ENCODE measurements at regions not wholly inside any gene's neighbourhood (a gene's known extent, or its start where the extent isn't known, plus 50 kb on each side); places are given as distances from the start of the nearest gene placed in this dataset.

- H2AFZ ChIP-seq: no peak overlapping the region
- no peaks in the 10 kb centered on the region for H4K20me1 ChIP-seq (ENCODE audit: insufficient read depth, poor library complexity, severe bottlenecking)
- H3K9me2 ChIP-seq (replicated peaks; ENCODE audit: insufficient read depth): no peaks in the 10 kb centered on the region
- H3K79me2 ChIP-seq: no peaks in the 10 kb centered on the region
- peaks cover 2% of the 10 kb centered on the region for H3K27me3 ChIP-seq
- H3K4me3 ChIP-seq: no peak overlapping the region
- peaks cover 9% of the 10 kb centered on the region for H3K4me1 ChIP-seq (ENCODE audit: insufficient read depth)
- no peak for DNase-seq (ENCODE audit: low spot score)
- H3K36me3 ChIP-seq (replicated peaks; ENCODE audit: insufficient read depth, low read depth): no peaks in the 10 kb centered on the region
- H3K9me3 ChIP-seq (ENCODE audit: low read depth): no peaks in the 10 kb centered on the region
- no peak for TF ChIP-seq CTCF (IDR thresholded peaks at IDR 0.05; ENCODE audit: poor library complexity)
- no peak for TF ChIP-seq EZH2 (IDR thresholded peaks at IDR 0.05; ENCODE audit: borderline replicate concordance)
- TF ChIP-seq EZH2phosphoT487 (IDR thresholded peaks at IDR 0.05; ENCODE audit: low read depth, severe bottlenecking, unreplicated experiment): no peak
- WGBS (ENCODE audit: low lambda C conversion rate, missing lambda C conversion rate): 80% methylated on average over 4 of the region's 4 CpGs
- no peak overlapping the region for H3K4me2 ChIP-seq
- no peak overlapping the region for H3K27ac ChIP-seq
These were observed 51.9 kb downstream of the SYNE3 start for GRCh38 chr14:95464514-95464913.

- Histone ChIP-seq H3K27ac (no peak overlapping the region), H3K4me2 (no peak overlapping the region), H4K20me1 (ENCODE audit: insufficient read depth, poor library complexity, severe bottlenecking) (no peaks in the 10 kb centered on the region), H3K4me1 (ENCODE audit: insufficient read depth) (peaks cover 6% of the 10 kb centered on the region), H2AFZ (no peak overlapping the region), H3K9me2 (replicated peaks; ENCODE audit: insufficient read depth) (no peaks in the 10 kb centered on the region), H3K27me3 (peaks cover 2% of the 10 kb centered on the region), H3K9me3 (ENCODE audit: low read depth) (no peaks in the 10 kb centered on the region), H3K79me2 (no peaks in the 10 kb centered on the region), H3K4me3 (no peak overlapping the region), H3K36me3 (replicated peaks; ENCODE audit: insufficient read depth, low read depth) (no peaks in the 10 kb centered on the region)
- WGBS (ENCODE audit: low lambda C conversion rate, missing lambda C conversion rate): 87% methylated on average over 6 of the region's 6 CpGs
- DNase-seq (ENCODE audit: low spot score): no peak
- no peak for TF ChIP-seq EZH2phosphoT487 (IDR thresholded peaks at IDR 0.05; ENCODE audit: low read depth, severe bottlenecking, unreplicated experiment)
- TF ChIP-seq EZH2 (IDR thresholded peaks at IDR 0.05; ENCODE audit: borderline replicate concordance): no peak
- no peak for TF ChIP-seq CTCF (IDR thresholded peaks at IDR 0.05; ENCODE audit: poor library complexity)
These were observed 52.3 kb downstream of the SYNE3 start for GRCh38 chr14:95464103-95464502.

- 83% methylated on average over 9 of the region's 9 CpGs for WGBS (ENCODE audit: low lambda C conversion rate, missing lambda C conversion rate)
- Histone ChIP-seq H3K4me2 (no peak overlapping the region), H3K27ac (no peak overlapping the region), H3K4me3 (no peak overlapping the region), H4K20me1 (ENCODE audit: insufficient read depth, poor library complexity, severe bottlenecking) (no peaks in the 10 kb centered on the region), H3K27me3 (peaks cover 2% of the 10 kb centered on the region), H3K9me2 (replicated peaks; ENCODE audit: insufficient read depth) (no peaks in the 10 kb centered on the region), H3K36me3 (replicated peaks; ENCODE audit: insufficient read depth, low read depth) (no peaks in the 10 kb centered on the region), H3K4me1 (ENCODE audit: insufficient read depth) (peaks cover 2% of the 10 kb centered on the region), H3K79me2 (no peaks in the 10 kb centered on the region), H2AFZ (no peak overlapping the region), H3K9me3 (ENCODE audit: low read depth) (no peaks in the 10 kb centered on the region)
- DNase-seq (ENCODE audit: low spot score): no peak
- TF ChIP-seq CTCF (IDR thresholded peaks at IDR 0.05; ENCODE audit: poor library complexity): no peak
- no peak for TF ChIP-seq EZH2 (IDR thresholded peaks at IDR 0.05; ENCODE audit: borderline replicate concordance)
- TF ChIP-seq EZH2phosphoT487 (IDR thresholded peaks at IDR 0.05; ENCODE audit: low read depth, severe bottlenecking, unreplicated experiment): no peak
These were observed 53.1 kb downstream of the SYNE3 start for GRCh38 chr14:95463171-95463901.
